ENCODE measurements at regions not wholly inside any gene's neighbourhood (a gene's known extent, or its start where the extent isn't known, plus 50 kb on each side); places are given as distances from the start of the nearest gene placed in this dataset.

GRCh38 chr4:71171592-71171991 lies 167.2 kb upstream of the SLC4A4 start:
- Histone ChIP-seq H3K4me1 (no peaks in the 10 kb centered on the region), H3K36me3 (no peaks in the 10 kb centered on the region), H3K4me3 (no peak overlapping the region), H3K27ac (no peak overlapping the region), H3K9me3 (no peaks in the 10 kb centered on the region), H3K27me3 (no peaks in the 10 kb centered on the region)
- TF ChIP-seq POLR2AphosphoS5 (IDR thresholded peaks at IDR 0.05) (no peak), CTCF (IDR thresholded peaks at IDR 0.05) (no peak), POLR2A (IDR thresholded peaks at IDR 0.05) (no peak), EP300 (IDR thresholded peaks at IDR 0.05) (no peak)
- 92% methylated on average over 2 of the region's 2 CpGs for WGBS
- no peak for DNase-seq (ENCODE audit: low spot score in 2 of 2)

- Histone ChIP-seq H3K27me3 (peaks cover 6% of the 10 kb centered on the region), H3K36me3 (no peaks in the 10 kb centered on the region), H3K9me3 (no peaks in the 10 kb centered on the region), H3K4me3 (no peak overlapping the region), H3K27ac (no peak overlapping the region), H3K4me1 (peaks cover 5% of the 10 kb centered on the region)
- no peak for DNase-seq (ENCODE audit: low spot score in 2 of 2)
- 57% methylated on average over 1 of the region's 1 CpG for WGBS
- TF ChIP-seq POLR2AphosphoS5 (IDR thresholded peaks at IDR 0.05): no peak
- no peak for TF ChIP-seq EP300 (IDR thresholded peaks at IDR 0.05)
- TF ChIP-seq CTCF (IDR thresholded peaks at IDR 0.05): no peak
- no peak for TF ChIP-seq POLR2A (IDR thresholded peaks at IDR 0.05)
Observed at GRCh38 chr4:71181332-71181731, 157.5 kb upstream of the SLC4A4 start.

- peaks cover 21% of the 10 kb centered on the region for H3K27me3 ChIP-seq
- H3K36me3 ChIP-seq: no peaks in the 10 kb centered on the region
- no peaks in the 10 kb centered on the region for H3K9me3 ChIP-seq
- H3K4me3 ChIP-seq: no peak overlapping the region
- no peak overlapping the region for H3K27ac ChIP-seq
- DNase-seq (ENCODE audit: low spot score in 2 of 2): no peak
- H3K4me1 ChIP-seq: peaks cover 16% of the 10 kb centered on the region
- 32% methylated on average over 10 of the region's 10 CpGs for WGBS
- TF ChIP-seq EP300 (IDR thresholded peaks at IDR 0.05) (no peak), CTCF (IDR thresholded peaks at IDR 0.05) (peak in 1 of 2 donors; percentile 49)
Observed at GRCh38 chr4:71184195-71184781, 154.5 kb upstream of the SLC4A4 start.

- 55% methylated on average over 3 of the region's 3 CpGs for WGBS
- Histone ChIP-seq H3K4me1 (peaks cover 16% of the 10 kb centered on the region), H3K4me3 (no peak overlapping the region), H3K27me3 (peaks cover 21% of the 10 kb centered on the region), H3K36me3 (no peaks in the 10 kb centered on the region), H3K9me3 (no peaks in the 10 kb centered on the region), H3K27ac (no peak overlapping the region)
- no peak for DNase-seq (ENCODE audit: low spot score in 2 of 2)
- TF ChIP-seq EP300 (IDR thresholded peaks at IDR 0.05) (no peak), POLR2A (IDR thresholded peaks at IDR 0.05) (no peak)
Observed at GRCh38 chr4:71185037-71185436, 153.8 kb upstream of the SLC4A4 start.

GRCh38 chr4:71186257-71186565 lies 152.6 kb upstream of the SLC4A4 start:
- H3K4me3 ChIP-seq: peak overlapping the region; percentile 77
- H3K9me3 ChIP-seq: no peaks in the 10 kb centered on the region
- TF ChIP-seq POLR2A (IDR thresholded peaks at IDR 0.05): no peak
- no peak for TF ChIP-seq POLR2AphosphoS5 (IDR thresholded peaks at IDR 0.05)
- TF ChIP-seq EP300 (IDR thresholded peaks at IDR 0.05): no peak
- TF ChIP-seq CTCF (IDR thresholded peaks at IDR 0.05): no peak
- H3K27me3 ChIP-seq: peaks cover 26% of the 10 kb centered on the region
- no peak overlapping the region for H3K27ac ChIP-seq
- no peaks in the 10 kb centered on the region for H3K36me3 ChIP-seq
- WGBS: 0% methylated on average over 11 of the region's 11 CpGs
- H3K4me1 ChIP-seq: peaks cover 16% of the 10 kb centered on the region
- no peak for DNase-seq (ENCODE audit: low spot score in 2 of 2)
